Panc1 (cell line): ENCODE measurements at regions not wholly inside any gene's neighbourhood (a gene's known extent, or its start where the extent isn't known, plus 50 kb on each side); places are given as distances from the start of the nearest gene placed in this dataset.

Experiments used
- ATAC-seq: fragments of 200-7000 bp; cut with Tn5 transposase; 2 replicates; pipeline ENCODE4 v1.9.1; 2020; ENCODE audit warnings: mild to moderate bottlenecking, moderate library complexity
- BruUV-seq: library from RNA; stranded (reverse); fragments of 400-500 nt; replicated peaks from 2 replicates; lab custom pipeline; 2021; lab: Mats Ljungman, UMichigan
- CTCF ChIA-PET: fragments of 300-600 bp; sonication (Branson Sonifier 250); formaldehyde crosslinking; loops from one replicate; lab custom pipeline; 2022; ENCODE audit warnings: antibody characterized with exemption; lab: Charles Lee
- POLR2A ChIA-PET: fragments of 300-600 bp; sonication (Branson Sonifier 250); formaldehyde crosslinking; loops from one replicate; lab custom pipeline; 2022; ENCODE audit warnings: antibody characterized with exemption; lab: Charles Lee
- DNase-seq: peaks from one replicate; pipeline ENCODE4 v3.0.0-alpha.2; 2010; ENCODE audit warnings: low read depth, low spot score
- H3K27ac ChIP-seq: 2 replicates; pipeline ENCODE4 v1.5.1; 2011; ENCODE audit warnings: mild to moderate bottlenecking, low read length, inconsistent platforms
- H3K27me3 ChIP-seq: fragments of 200-500 bp; sonication (Bioruptor generic); 2 replicates; pipeline ENCODE4 v1.6.0; 2014; ENCODE audit warnings: low read length, inconsistent platforms; ENCODE audit not compliant: control insufficient read depth, insufficient read depth
- H3K36me3 ChIP-seq: fragments of 200-500 bp; sonication (Bioruptor generic); 2 replicates; pipeline ENCODE4 v1.5.1; 2014; ENCODE audit warnings: inconsistent platforms, mild to moderate bottlenecking, low read length, moderate library complexity; ENCODE audit not compliant: control insufficient read depth, insufficient read depth
- H3K4me1 ChIP-seq: 2 replicates; pipeline ENCODE4 v1.5.1; 2011; ENCODE audit warnings: inconsistent platforms, mild to moderate bottlenecking, low read length, moderate library complexity; ENCODE audit not compliant: control insufficient read depth, insufficient read depth
- H3K4me3 ChIP-seq, 2 experiments: 2 replicates each; pipeline ENCODE4 v1.5.1; 2011 to 2012; ENCODE audit warnings: low read depth in 2 of 2, low read length in 2 of 2, mild to moderate bottlenecking in 2 of 2, inconsistent platforms in 1 of 2, moderate library complexity in 1 of 2
- H3K9me3 ChIP-seq: fragments of 200-500 bp; sonication (Bioruptor generic); 2 replicates; pipeline ENCODE4 v1.5.1; 2014; ENCODE audit warnings: low read depth, mild to moderate bottlenecking, inconsistent platforms, low read length, moderate library complexity; ENCODE audit not compliant: control insufficient read depth, insufficient read depth
- POLR2AphosphoS5 ChIP-seq: IDR thresholded peaks from 2 replicates; pipeline ENCODE4 v1.6.1; 2012; ENCODE audit warnings: mild to moderate bottlenecking, low read depth, low read length, moderate library complexity
- REST ChIP-seq, 2 experiments: IDR thresholded peaks; 2 replicates each; pipeline ENCODE4 v1.6.1; 2011 to 2012; ENCODE audit warnings: low read depth in 2 of 2, control low read depth in 1 of 2, low read length in 1 of 2, mild to moderate bottlenecking in 1 of 2, moderate library complexity in 1 of 2; ENCODE audit not compliant: insufficient read depth in 1 of 2
- SIN3A ChIP-seq: IDR thresholded peaks from 2 replicates; pipeline ENCODE4 v1.6.1; 2012; ENCODE audit warnings: low read depth, mild to moderate bottlenecking, low read length, moderate library complexity, borderline replicate concordance; ENCODE audit not compliant: insufficient read depth
- TCF7L2 ChIP-seq: IDR thresholded peaks from 2 replicates; pipeline ENCODE4 v1.6.1; 2011; ENCODE audit warnings: mild to moderate bottlenecking, low read depth, low read length, inconsistent platforms
- in situ Hi-C: cut with HindIII; loops from 2 replicates; pipeline ENCODE4 v1.10.0; 2016; ENCODE audit warnings: low sequenced_read_pairs, low pct_unique_long_range_greater_than_20kb
- intact Hi-C: fragments of 100-400 bp; cut with micrococcal nuclease; formaldehyde crosslinking; loops from one replicate; pipeline ENCODE4 v1.10.0; 2022; ENCODE audit not compliant: unreplicated experiment
- TF ChIP-seq, protein P1 (sequence below): fragments of 450-650 bp; IDR thresholded peaks from 2 replicates; pipeline ENCODE4 v1.5.1; 2017; ENCODE audit warnings: mild to moderate bottlenecking

- no peaks in the 10 kb centered on the region for H3K9me3 ChIP-seq
- ChIA-PET CTCF (no interaction called here), POLR2A (no interaction called here)
- TF ChIP-seq TCF7L2 (no peak), SIN3A (no peak), REST (IDR thresholded peaks at IDR 0.05; ENCODE audit: insufficient read depth in 1 of 2, low read depth in 2 of 2, low read length in 1 of 2) (no peak), POLR2AphosphoS5 (no peak)
- TF ChIP-seq, protein P1, sequence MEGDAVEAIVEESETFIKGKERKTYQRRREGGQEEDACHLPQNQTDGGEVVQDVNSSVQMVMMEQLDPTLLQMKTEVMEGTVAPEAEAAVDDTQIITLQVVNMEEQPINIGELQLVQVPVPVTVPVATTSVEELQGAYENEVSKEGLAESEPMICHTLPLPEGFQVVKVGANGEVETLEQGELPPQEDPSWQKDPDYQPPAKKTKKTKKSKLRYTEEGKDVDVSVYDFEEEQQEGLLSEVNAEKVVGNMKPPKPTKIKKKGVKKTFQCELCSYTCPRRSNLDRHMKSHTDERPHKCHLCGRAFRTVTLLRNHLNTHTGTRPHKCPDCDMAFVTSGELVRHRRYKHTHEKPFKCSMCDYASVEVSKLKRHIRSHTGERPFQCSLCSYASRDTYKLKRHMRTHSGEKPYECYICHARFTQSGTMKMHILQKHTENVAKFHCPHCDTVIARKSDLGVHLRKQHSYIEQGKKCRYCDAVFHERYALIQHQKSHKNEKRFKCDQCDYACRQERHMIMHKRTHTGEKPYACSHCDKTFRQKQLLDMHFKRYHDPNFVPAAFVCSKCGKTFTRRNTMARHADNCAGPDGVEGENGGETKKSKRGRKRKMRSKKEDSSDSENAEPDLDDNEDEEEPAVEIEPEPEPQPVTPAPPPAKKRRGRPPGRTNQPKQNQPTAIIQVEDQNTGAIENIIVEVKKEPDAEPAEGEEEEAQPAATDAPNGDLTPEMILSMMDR: no peak
- H3K4me3 ChIP-seq: no peak overlapping the region
- no peaks in the 10 kb centered on the region for H3K4me1 ChIP-seq
- no TSS peak for BruUV-seq
- in situ Hi-C loops (no loop called here), intact Hi-C loops (loop anchor here (5.0 kb wide), 1 partner anchor 1014 kb away; no protein-coding TSS in a partner anchor)
- no peak for ATAC-seq
- no peak overlapping the region for H3K27ac ChIP-seq
- no peaks in the 10 kb centered on the region for H3K36me3 ChIP-seq
- DNase-seq: no peak
- no peaks in the 10 kb centered on the region for H3K27me3 ChIP-seq
Observed at GRCh38 chr12:84480803-84481202, 431.8 kb downstream of the SLC6A15 start.

DNA sequence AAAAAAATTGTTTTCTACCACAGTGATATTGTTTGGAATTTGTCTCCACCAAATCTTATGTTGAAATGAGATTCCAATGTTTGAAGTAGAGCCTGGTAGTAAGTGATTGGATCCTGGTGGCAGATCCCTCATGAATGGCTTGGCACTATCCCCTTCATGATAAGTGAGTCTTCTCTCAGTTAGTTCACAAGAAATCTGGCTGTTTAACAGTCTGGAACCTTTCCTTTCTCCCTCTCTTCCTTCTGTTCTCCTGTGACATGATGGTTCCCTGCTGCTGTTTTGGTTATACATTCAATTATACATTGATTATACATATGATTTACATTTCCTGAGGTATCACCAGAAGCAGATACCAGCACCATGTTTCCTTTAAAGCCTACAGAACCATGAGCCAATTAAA lies 442.2 kb downstream of the SLC6A15 start:
- no TSS peak for BruUV-seq
- H3K9me3 ChIP-seq: no peaks in the 10 kb centered on the region
- ChIA-PET POLR2A (no interaction called here), CTCF (no interaction called here)
- TF ChIP-seq POLR2AphosphoS5: no peak
- TF ChIP-seq REST (IDR thresholded peaks at IDR 0.05; ENCODE audit: insufficient read depth in 1 of 2, low read depth in 2 of 2, low read length in 1 of 2): no peak
- no peak for TF ChIP-seq SIN3A
- no peak for TF ChIP-seq TCF7L2
- TF ChIP-seq, protein P1: no peak
- no peaks in the 10 kb centered on the region for H3K36me3 ChIP-seq
- H3K4me1 ChIP-seq: no peaks in the 10 kb centered on the region
- intact Hi-C loops: no loop called here
- DNase-seq (no peak), ATAC-seq (no peak)
- H3K4me3 ChIP-seq: no peak overlapping the region
- H3K27ac ChIP-seq: no peak overlapping the region
- in situ Hi-C loops: no loop called here
- no peaks in the 10 kb centered on the region for H3K27me3 ChIP-seq
